ENCODE measurements at regions not wholly inside any gene's neighbourhood (a gene's known extent, or its start where the extent isn't known, plus 50 kb on each side); places are given as distances from the start of the nearest gene placed in this dataset.
"Not testable (repeated sequence)": the region's sequence is repeated elsewhere in the genome, so short reads cannot be mapped to it uniquely, and the experiment has no call there.

GRCh38 chr9:67339216-67339615 is 346.9 kb upstream of the SPATA31A3 start:
- TF ChIP-seq CTCF (conservative IDR thresholded peaks at IDR 0.05; ENCODE audit: low read depth, low read length); POLR2A (IDR thresholded peaks at IDR 0.05; ENCODE audit: low read depth, low read length); RCOR1 (IDR thresholded peaks at IDR 0.05; ENCODE audit: insufficient replicate concordance, low read length); FOS (IDR thresholded peaks at IDR 0.05; ENCODE audit: low read depth, low read length); SMC3 (IDR thresholded peaks at IDR 0.05; ENCODE audit: low read depth, low read length): not testable (repeated sequence)
